Natural killer cell (primary cell): ENCODE measurements at regions not wholly inside any gene's neighbourhood (a gene's known extent, or its start where the extent isn't known, plus 50 kb on each side); places are given as distances from the start of the nearest gene placed in this dataset.

ENCODE experiments used
- ATAC-seq, 3 donors: fragments of 150-1000 bp in 2 of 3; fragments of 200-7000 bp in 1 of 3; cut with Tn5 transposase; 1 replicate in 1 of 3; 2 replicates in 2 of 3; pipeline ENCODE4 v1.10.0; 2021; ENCODE audit warnings: mild to moderate bottlenecking in 2 of 3, moderate library complexity in 2 of 3
- DNase-seq, 2 donors: peaks; one replicate each; pipeline versions ENCODE4 v3.0.0 to v3.0.0-alpha.2; 2013 to 2021; ENCODE audit warnings: mixed read lengths in 1 of 2
- H3K27ac ChIP-seq: one replicate; pipeline ENCODE4 v1.5.1; 2013; ENCODE audit warnings: mild to moderate bottlenecking, low read length
- H3K27me3 ChIP-seq: one replicate; pipeline ENCODE4 v1.6.1; 2013; ENCODE audit warnings: low read length; ENCODE audit not compliant: control insufficient read depth, insufficient read depth
- H3K36me3 ChIP-seq: one replicate; pipeline ENCODE4 v1.6.1; 2013; ENCODE audit warnings: low read length; ENCODE audit not compliant: control insufficient read depth, insufficient read depth
- H3K4me1 ChIP-seq: one replicate; pipeline ENCODE4 v1.6.1; 2013; ENCODE audit warnings: low read length; ENCODE audit not compliant: control insufficient read depth, insufficient read depth
- H3K4me3 ChIP-seq: one replicate; pipeline ENCODE4 v1.5.1; 2013; ENCODE audit warnings: low read length
- H3K9me3 ChIP-seq: one replicate; pipeline ENCODE4 v1.6.1; 2013; ENCODE audit warnings: low read length; ENCODE audit not compliant: control insufficient read depth, insufficient read depth
- H3K27ac Mint-ChIP-seq, 2 donors: one replicate each; pipeline ENCODE4 v1.8.0; 2022; ENCODE audit warnings: mild to moderate bottlenecking in 2 of 2, mixed read lengths in 2 of 2, moderate library complexity in 1 of 2
- H3K27me3 Mint-ChIP-seq, 2 donors: one replicate each; pipeline ENCODE4 v1.8.0; 2022; ENCODE audit warnings: low read depth in 2 of 2, mixed read lengths in 2 of 2
- H3K36me3 Mint-ChIP-seq: one replicate; pipeline ENCODE4 v1.8.0; 2022; ENCODE audit warnings: mixed read lengths
- H3K4me1 Mint-ChIP-seq, 2 donors: one replicate each; pipeline ENCODE4 v1.8.0; 2022; ENCODE audit warnings: mixed read lengths in 2 of 2
- H3K4me3 Mint-ChIP-seq: one replicate; pipeline ENCODE4 v1.8.0; 2022; ENCODE audit warnings: mild to moderate bottlenecking, moderate library complexity, mixed read lengths
- H3K9me3 Mint-ChIP-seq, 2 donors: one replicate each; pipeline ENCODE4 v1.8.0; 2022; ENCODE audit warnings: mixed read lengths in 2 of 2
- WGBS: methylation state at CpG from one replicate; pipeline ENCODE4 v1.1.7; 2013; ENCODE audit warnings: missing lambda C conversion rate; ENCODE audit not compliant: insufficient coverage; 5-methylcytosine and 5-hydroxymethylcytosine counted together
- intact Hi-C: fragments of 100-400 bp; cut with micrococcal nuclease; formaldehyde crosslinking; loops from one replicate; pipeline ENCODE4 v1.14.2; 2022
- TF ChIP-seq, protein P1 (sequence below): fragments of 200-600 bp; IDR thresholded peaks from one replicate; pipeline ENCODE4 v1.8.0; 2022; ENCODE audit warnings: antibody characterized with exemption

DNA sequence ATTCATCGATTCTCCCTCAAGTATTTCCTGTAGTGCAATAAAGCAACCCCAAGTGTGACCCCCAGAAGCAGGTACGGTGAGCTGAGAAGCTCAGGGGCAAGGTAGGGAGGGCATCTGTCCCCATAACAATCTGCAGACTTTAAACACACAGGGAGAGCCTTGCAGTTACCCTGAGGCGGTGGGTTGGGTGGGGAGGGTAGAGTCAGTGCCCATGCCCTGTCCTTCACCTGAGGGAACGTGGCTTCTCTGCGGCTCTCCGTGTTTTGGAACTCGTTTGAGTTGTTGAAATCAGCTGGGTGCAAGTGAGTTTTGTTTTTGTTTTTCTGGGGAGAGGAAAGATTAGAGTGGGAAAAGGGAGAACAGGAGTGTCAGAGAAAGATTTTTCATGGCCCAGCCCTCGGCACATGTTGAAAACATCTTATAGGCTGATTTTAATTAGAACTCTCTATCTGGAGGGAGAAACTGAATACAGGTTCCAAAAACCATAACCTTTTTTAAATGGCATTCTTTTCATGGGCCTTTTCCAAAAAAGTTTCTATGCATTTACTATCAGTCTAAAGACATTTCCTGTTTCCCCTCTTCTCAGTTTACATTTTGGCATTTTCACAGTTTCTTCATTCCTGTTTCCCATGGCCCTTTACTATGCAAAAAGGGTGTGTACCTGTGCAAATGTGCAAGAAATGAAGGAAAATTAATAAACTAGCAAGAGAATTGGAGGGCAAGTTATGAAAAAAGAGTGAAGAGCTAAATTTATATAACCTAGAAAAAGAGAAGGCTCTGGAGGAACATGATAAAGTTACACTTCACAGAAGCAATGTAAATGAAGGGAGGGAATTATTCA, 266.5 kb upstream of the VLDLR start:
- Mint-ChIP-seq H3K4me1 (no peaks in the 10 kb centered on the region), H3K27me3 (peaks cover 0 to 10% of the 10 kb centered on the region in 2 donors), H3K36me3 (no peaks in the 10 kb centered on the region), H3K9me3 (peaks cover 0 to 2% of the 10 kb centered on the region in 2 donors), H3K27ac (no peak overlapping the region), H3K4me3 (no peak overlapping the region)
- Histone ChIP-seq H3K4me1 (no peaks in the 10 kb centered on the region), H3K4me3 (no peak overlapping the region), H3K9me3 (no peaks in the 10 kb centered on the region), H3K27ac (no peak overlapping the region), H3K27me3 (no peaks in the 10 kb centered on the region), H3K36me3 (no peaks in the 10 kb centered on the region)
- DNase-seq = no peak
- ATAC-seq = no peak
- intact Hi-C loops = no loop called here
- WGBS = 94% methylated on average over 7 of the region's 8 CpGs
- TF ChIP-seq, protein P1, sequence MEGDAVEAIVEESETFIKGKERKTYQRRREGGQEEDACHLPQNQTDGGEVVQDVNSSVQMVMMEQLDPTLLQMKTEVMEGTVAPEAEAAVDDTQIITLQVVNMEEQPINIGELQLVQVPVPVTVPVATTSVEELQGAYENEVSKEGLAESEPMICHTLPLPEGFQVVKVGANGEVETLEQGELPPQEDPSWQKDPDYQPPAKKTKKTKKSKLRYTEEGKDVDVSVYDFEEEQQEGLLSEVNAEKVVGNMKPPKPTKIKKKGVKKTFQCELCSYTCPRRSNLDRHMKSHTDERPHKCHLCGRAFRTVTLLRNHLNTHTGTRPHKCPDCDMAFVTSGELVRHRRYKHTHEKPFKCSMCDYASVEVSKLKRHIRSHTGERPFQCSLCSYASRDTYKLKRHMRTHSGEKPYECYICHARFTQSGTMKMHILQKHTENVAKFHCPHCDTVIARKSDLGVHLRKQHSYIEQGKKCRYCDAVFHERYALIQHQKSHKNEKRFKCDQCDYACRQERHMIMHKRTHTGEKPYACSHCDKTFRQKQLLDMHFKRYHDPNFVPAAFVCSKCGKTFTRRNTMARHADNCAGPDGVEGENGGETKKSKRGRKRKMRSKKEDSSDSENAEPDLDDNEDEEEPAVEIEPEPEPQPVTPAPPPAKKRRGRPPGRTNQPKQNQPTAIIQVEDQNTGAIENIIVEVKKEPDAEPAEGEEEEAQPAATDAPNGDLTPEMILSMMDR = no peak

DNA sequence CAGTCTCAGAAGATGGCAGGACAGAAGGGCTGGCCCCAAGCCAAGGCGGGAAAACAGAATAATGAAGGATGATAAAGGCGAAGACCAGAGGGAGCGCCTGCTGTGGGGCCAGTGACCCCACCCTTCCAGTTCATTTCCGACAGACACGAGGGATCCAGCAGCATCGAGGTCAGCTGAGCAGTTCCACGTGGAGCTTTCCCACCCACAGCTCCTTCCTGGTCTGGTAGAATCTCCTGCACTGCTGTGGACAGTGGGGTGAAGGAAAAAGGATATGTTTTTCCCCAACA, 265.9 kb upstream of the VLDLR start:
- TF ChIP-seq, protein P1 = no peak
- no peak overlapping the region for H3K4me3 ChIP-seq
- H3K27me3 ChIP-seq = no peaks in the 10 kb centered on the region
- DNase-seq = no peak
- Mint-ChIP-seq H3K9me3 (peaks cover 0 to 2% of the 10 kb centered on the region in 2 donors), H3K27me3 (peaks cover 0 to 10% of the 10 kb centered on the region in 2 donors), H3K4me1 (no peaks in the 10 kb centered on the region), H3K4me3 (no peak overlapping the region), H3K27ac (no peak overlapping the region), H3K36me3 (no peaks in the 10 kb centered on the region)
- intact Hi-C loops = no loop called here
- H3K9me3 ChIP-seq = no peaks in the 10 kb centered on the region
- no peaks in the 10 kb centered on the region for H3K4me1 ChIP-seq
- H3K36me3 ChIP-seq = no peaks in the 10 kb centered on the region
- WGBS = 86% methylated on average over 7 of the region's 7 CpGs
- no peak overlapping the region for H3K27ac ChIP-seq
- no peak for ATAC-seq

DNA sequence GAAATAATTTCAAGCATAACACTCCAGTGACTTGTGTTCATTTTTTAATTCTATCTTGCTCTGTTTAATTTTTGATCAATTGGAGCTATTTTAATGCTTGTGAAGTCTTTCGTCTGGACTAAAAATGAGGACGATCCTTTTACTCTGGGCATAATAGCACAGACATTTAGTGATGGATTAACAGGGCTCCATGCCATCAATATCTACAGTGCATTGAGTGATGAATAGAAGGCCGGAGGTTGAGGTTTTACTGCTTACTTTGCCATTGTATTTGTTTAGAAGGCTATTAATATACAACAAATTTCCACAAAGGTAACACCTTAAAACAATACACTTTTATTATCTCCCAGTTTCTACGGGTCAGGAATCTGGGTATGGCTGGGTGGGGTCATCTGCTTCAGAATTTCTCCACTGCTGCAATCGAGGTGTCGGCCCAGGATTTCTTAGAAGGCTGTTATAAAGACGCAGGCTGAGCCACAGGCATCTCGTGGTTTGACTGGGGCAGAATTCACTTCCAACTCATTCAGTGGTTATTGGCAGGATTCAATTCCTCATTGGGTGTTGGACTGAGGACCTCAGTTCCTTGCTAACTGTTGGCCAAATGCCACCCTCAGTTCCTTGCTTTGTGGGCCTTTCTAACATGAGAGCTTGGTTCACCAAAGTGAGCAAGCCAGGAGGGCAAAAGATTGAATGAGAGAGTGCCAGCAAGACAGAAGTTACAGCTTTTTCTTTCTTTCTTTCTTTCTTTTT, 265.4 kb upstream of the VLDLR start:
- ATAC-seq = no peak
- H3K27ac Mint-ChIP-seq = no peak overlapping the region
- intact Hi-C loops = no loop called here
- no peak for DNase-seq
- peaks cover 0 to 10% of the 10 kb centered on the region in 2 donors for H3K27me3 Mint-ChIP-seq
- Histone ChIP-seq H3K36me3 (no peaks in the 10 kb centered on the region), H3K27me3 (no peaks in the 10 kb centered on the region), H3K4me3 (no peak overlapping the region), H3K27ac (no peak overlapping the region), H3K4me1 (no peaks in the 10 kb centered on the region), H3K9me3 (no peaks in the 10 kb centered on the region)
- H3K4me1 Mint-ChIP-seq = no peaks in the 10 kb centered on the region
- H3K36me3 Mint-ChIP-seq = no peaks in the 10 kb centered on the region
- WGBS = 83% methylated on average over 7 of the region's 8 CpGs
- no peak overlapping the region for H3K4me3 Mint-ChIP-seq
- peaks cover 0 to 2% of the 10 kb centered on the region in 2 donors for H3K9me3 Mint-ChIP-seq
- TF ChIP-seq, protein P1 = no peak
